Caco-2 (cell line): ENCODE measurements at regions not wholly inside any gene's neighbourhood (a gene's known extent, or its start where the extent isn't known, plus 50 kb on each side); places are given as distances from the start of the nearest gene placed in this dataset.

Experiments used
- BruUV-seq: library from RNA; stranded (reverse); fragments of 400-500 nt; replicated peaks from 2 replicates; lab custom pipeline; 2021; lab: Mats Ljungman, UMichigan
- CTCF ChIA-PET: fragments of 300-600 bp; sonication (Branson Sonifier 250); formaldehyde crosslinking; loops from one replicate; lab custom pipeline; 2022; ENCODE audit warnings: antibody characterized with exemption; lab: Charles Lee
- POLR2A ChIA-PET: fragments of 300-600 bp; sonication (Branson Sonifier 250); formaldehyde crosslinking; loops from one replicate; lab custom pipeline; 2022; ENCODE audit warnings: antibody characterized with exemption; lab: Charles Lee
- DNase-seq, 2 experiments: peaks; one replicate each; pipeline versions ENCODE4 v3.0.0 to v3.0.0-alpha.2; 2020 to 2022
- H3K27me3 ChIP-seq: replicated peaks from 2 replicates; pipeline ENCODE4 v1.6.0; 2011; ENCODE audit warnings: low read length; ENCODE audit not compliant: control insufficient read depth, insufficient read depth
- H3K36me3 ChIP-seq: 2 replicates; pipeline ENCODE4 v1.5.1; 2011; ENCODE audit warnings: low read length; ENCODE audit not compliant: control insufficient read depth, insufficient read depth
- H3K4me1 ChIP-seq: fragments of 250-450 bp; sonication (Bioruptor Pico); 2 replicates; pipeline ENCODE4 v1.5.1; 2020; ENCODE audit warnings: mild to moderate bottlenecking
- H3K4me3 ChIP-seq: 2 replicates; pipeline ENCODE4 v1.5.1; 2011; ENCODE audit warnings: low read depth, mild to moderate bottlenecking, control low read depth, low read length
- H3K9me3 ChIP-seq: fragments of 250-450 bp; sonication (Bioruptor Pico); 2 replicates; pipeline ENCODE4 v1.5.1; 2020; ENCODE audit warnings: mild to moderate bottlenecking, moderate library complexity
- H3K27ac Mint-ChIP-seq: one replicate; pipeline ENCODE4 v1.8.0; 2022; ENCODE audit warnings: mixed read lengths; ENCODE audit not compliant: unreplicated experiment
- H3K27me3 Mint-ChIP-seq: one replicate; pipeline ENCODE4 v1.8.0; 2022; ENCODE audit warnings: mixed read lengths; ENCODE audit not compliant: insufficient read depth, unreplicated experiment
- H3K36me3 Mint-ChIP-seq: one replicate; pipeline ENCODE4 v1.8.0; 2022; ENCODE audit warnings: mild to moderate bottlenecking, mixed read lengths; ENCODE audit not compliant: insufficient read depth, unreplicated experiment
- H3K4me1 Mint-ChIP-seq: one replicate; pipeline ENCODE4 v1.8.0; 2022; ENCODE audit warnings: low read depth, mixed read lengths; ENCODE audit not compliant: unreplicated experiment
- H3K4me3 Mint-ChIP-seq: one replicate; pipeline ENCODE4 v1.8.0; 2022; ENCODE audit warnings: mild to moderate bottlenecking, moderate library complexity, mixed read lengths; ENCODE audit not compliant: unreplicated experiment
- H3K9me3 Mint-ChIP-seq: one replicate; pipeline ENCODE4 v1.8.0; 2022; ENCODE audit warnings: mixed read lengths; ENCODE audit not compliant: unreplicated experiment
- intact Hi-C: fragments of 100-400 bp; cut with micrococcal nuclease; formaldehyde crosslinking; loops from one replicate; pipeline ENCODE4 v1.10.0; 2022; ENCODE audit not compliant: unreplicated experiment
- TF ChIP-seq, protein P1 (sequence below), 2 experiments: fragments of 200-600 bp in 1 of 2; IDR thresholded peaks; 1 replicate in 1 of 2; 2 replicates in 1 of 2; pipeline versions ENCODE4 v1.5.1 to v1.8.0; 2011 to 2022; ENCODE audit warnings: antibody characterized with exemption in 1 of 2, control low read depth in 1 of 2, inconsistent platforms in 1 of 2, low read depth in 1 of 2, low read length in 1 of 2, mild to moderate bottlenecking in 1 of 2, moderate library complexity in 1 of 2; ENCODE audit not compliant: insufficient read depth in 1 of 2, severe bottlenecking in 1 of 2, unreplicated experiment in 1 of 2

DNA sequence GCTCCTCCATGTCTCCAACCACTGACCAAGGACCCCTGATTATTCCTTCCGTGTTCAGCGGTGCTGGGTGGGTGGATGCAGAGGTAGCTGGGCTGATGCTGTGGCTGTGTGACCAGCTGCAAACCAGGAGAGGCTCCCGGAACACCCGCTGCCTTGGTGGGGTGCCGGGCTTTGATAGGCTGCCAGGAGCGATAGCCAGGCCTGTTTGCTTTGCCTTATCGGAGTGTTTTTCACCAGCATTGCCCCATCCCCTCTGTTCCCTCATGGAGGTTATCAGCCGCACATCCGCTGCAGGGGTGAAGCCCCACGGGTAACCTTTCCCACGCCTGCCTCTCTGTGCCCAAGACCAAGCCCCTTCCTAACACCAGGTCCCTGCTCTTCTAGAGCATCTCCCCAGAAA, 354.3 kb downstream of the C16orf95 start:
- H3K36me3 ChIP-seq = no peaks in the 10 kb centered on the region
- H3K27me3 ChIP-seq = no peaks in the 10 kb centered on the region
- intact Hi-C loops = no loop called here
- no peak for DNase-seq
- H3K4me1 ChIP-seq = peaks cover 12% of the 10 kb centered on the region; the same call in 1 of the 2 replicates
- no peaks in the 10 kb centered on the region for H3K9me3 Mint-ChIP-seq
- ChIA-PET CTCF (no interaction called here), POLR2A (no interaction called here)
- H3K36me3 Mint-ChIP-seq = no peaks in the 10 kb centered on the region
- H3K9me3 ChIP-seq = no peaks in the 10 kb centered on the region
- no peak overlapping the region for H3K27ac Mint-ChIP-seq
- no TSS peak for BruUV-seq
- H3K4me3 ChIP-seq = no peak overlapping the region
- TF ChIP-seq, protein P1, sequence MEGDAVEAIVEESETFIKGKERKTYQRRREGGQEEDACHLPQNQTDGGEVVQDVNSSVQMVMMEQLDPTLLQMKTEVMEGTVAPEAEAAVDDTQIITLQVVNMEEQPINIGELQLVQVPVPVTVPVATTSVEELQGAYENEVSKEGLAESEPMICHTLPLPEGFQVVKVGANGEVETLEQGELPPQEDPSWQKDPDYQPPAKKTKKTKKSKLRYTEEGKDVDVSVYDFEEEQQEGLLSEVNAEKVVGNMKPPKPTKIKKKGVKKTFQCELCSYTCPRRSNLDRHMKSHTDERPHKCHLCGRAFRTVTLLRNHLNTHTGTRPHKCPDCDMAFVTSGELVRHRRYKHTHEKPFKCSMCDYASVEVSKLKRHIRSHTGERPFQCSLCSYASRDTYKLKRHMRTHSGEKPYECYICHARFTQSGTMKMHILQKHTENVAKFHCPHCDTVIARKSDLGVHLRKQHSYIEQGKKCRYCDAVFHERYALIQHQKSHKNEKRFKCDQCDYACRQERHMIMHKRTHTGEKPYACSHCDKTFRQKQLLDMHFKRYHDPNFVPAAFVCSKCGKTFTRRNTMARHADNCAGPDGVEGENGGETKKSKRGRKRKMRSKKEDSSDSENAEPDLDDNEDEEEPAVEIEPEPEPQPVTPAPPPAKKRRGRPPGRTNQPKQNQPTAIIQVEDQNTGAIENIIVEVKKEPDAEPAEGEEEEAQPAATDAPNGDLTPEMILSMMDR (IDR thresholded peaks at IDR 0.05; ENCODE audit: insufficient read depth in 1 of 2, low read depth in 1 of 2, low read length in 1 of 2, severe bottlenecking in 1 of 2, unreplicated experiment in 1 of 2) = no peak
- peaks cover 7% of the 10 kb centered on the region for H3K4me1 Mint-ChIP-seq
- peaks cover 3% of the 10 kb centered on the region for H3K27me3 Mint-ChIP-seq
- H3K4me3 Mint-ChIP-seq = no peak overlapping the region

DNA sequence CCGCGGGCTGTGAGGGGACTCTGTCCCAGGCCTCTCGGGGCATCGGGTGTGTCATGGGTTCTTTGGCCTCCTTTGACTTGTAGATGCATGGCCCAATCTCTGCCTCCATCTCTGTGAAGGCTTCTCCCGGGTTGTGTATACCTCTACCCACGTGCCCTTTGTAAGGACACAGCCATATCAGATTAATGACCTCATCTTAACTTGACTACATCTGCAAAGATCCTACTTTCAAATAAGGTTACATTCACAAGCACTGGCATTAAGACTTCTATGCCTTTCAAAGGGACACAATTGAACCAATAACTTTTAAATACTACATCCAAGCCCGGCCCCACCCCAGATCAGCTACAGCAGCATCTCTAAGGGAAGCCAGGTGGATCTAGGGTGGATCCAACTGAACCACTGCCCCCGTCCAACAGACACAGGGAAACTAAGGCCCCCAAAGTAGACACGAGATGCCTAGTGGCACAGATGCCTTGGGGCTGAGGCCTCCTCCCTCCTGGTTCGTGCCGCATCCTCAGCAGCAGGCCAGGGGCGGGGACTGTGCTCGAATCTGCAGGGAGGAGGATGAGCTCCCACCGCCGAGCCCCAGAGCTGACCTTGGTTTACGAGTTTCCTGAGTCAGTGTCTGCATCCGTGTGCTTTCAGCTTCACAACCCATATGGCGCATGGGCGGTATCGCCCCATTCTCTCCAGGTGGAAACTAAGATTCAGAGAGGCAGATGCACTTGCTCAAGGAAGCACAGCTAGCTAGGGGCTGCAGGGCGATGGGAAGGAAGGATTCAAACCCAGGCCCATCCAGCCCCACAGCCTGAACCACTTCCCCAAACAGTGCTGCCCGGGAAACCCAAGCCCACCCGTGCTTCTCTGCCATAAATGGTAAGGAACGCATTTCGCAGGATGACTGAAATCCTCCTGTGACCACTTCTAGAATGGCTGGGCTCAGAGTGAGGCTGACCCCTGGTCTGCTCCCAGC, 353.3 kb downstream of the C16orf95 start:
- intact Hi-C loops = no loop called here
- H3K36me3 Mint-ChIP-seq = no peaks in the 10 kb centered on the region
- H3K9me3 Mint-ChIP-seq = no peaks in the 10 kb centered on the region
- POLR2A ChIA-PET = no interaction called here
- no peak for DNase-seq
- H3K36me3 ChIP-seq = no peaks in the 10 kb centered on the region
- peaks cover 12% of the 10 kb centered on the region; the same call in 1 of the 2 replicates for H3K4me1 ChIP-seq
- TF ChIP-seq, protein P1 (IDR thresholded peaks at IDR 0.05; ENCODE audit: insufficient read depth in 1 of 2, low read depth in 1 of 2, low read length in 1 of 2, severe bottlenecking in 1 of 2, unreplicated experiment in 1 of 2) = no peak
- H3K4me1 Mint-ChIP-seq = peaks cover 7% of the 10 kb centered on the region
- no peak overlapping the region for H3K4me3 ChIP-seq
- CTCF ChIA-PET = no interaction called here
- no peaks in the 10 kb centered on the region for H3K9me3 ChIP-seq
- H3K27me3 ChIP-seq = no peaks in the 10 kb centered on the region
- no peak overlapping the region for H3K27ac Mint-ChIP-seq
- H3K27me3 Mint-ChIP-seq = peaks cover 3% of the 10 kb centered on the region
- H3K4me3 Mint-ChIP-seq = no peak overlapping the region
- BruUV-seq = no TSS peak

DNA sequence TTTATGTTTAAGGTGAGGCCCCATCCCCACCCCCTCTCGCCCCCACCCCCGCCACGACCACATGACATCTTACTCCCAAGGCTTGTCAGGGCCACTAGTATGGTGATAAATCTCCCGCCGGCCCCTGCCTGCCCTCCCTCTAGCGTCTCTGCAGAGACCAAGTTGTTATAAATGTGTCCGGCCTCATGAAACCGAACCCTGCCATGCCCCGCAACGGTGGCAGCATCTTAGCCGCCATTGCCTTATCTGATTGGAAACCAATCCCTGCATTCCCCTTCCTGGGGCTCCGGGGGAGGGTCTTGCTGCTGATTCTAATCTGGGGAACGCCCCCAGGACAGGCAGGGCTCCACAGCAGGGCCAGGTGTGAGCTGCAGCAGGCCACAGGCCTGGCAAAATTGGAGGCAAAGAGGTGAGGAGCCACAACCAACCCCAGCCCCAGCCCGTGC, 352.4 kb downstream of the C16orf95 start:
- TF ChIP-seq, protein P1 (IDR thresholded peaks at IDR 0.05; ENCODE audit: insufficient read depth in 1 of 2, low read depth in 1 of 2, low read length in 1 of 2, severe bottlenecking in 1 of 2, unreplicated experiment in 1 of 2) = no peak
- Histone ChIP-seq H3K9me3 (no peaks in the 10 kb centered on the region), H3K4me3 (no peak overlapping the region), H3K36me3 (no peaks in the 10 kb centered on the region), H3K27me3 (no peaks in the 10 kb centered on the region), H3K4me1 (peaks cover 12% of the 10 kb centered on the region; the same call in 1 of the 2 replicates)
- Mint-ChIP-seq H3K4me3 (no peak overlapping the region), H3K27me3 (peaks cover 3% of the 10 kb centered on the region), H3K27ac (no peak overlapping the region), H3K9me3 (no peaks in the 10 kb centered on the region), H3K4me1 (peaks cover 7% of the 10 kb centered on the region), H3K36me3 (no peaks in the 10 kb centered on the region)
- DNase-seq = no peak
- intact Hi-C loops = no loop called here
- BruUV-seq = no TSS peak
- ChIA-PET POLR2A (no interaction called here), CTCF (no interaction called here)
